Chondrocyte (in vitro differentiated cells): ENCODE measurements at regions not wholly inside any gene's neighbourhood (a gene's known extent, or its start where the extent isn't known, plus 50 kb on each side); places are given as distances from the start of the nearest gene placed in this dataset.

ENCODE experiments used
- DNase-seq: peaks from one replicate; pipeline ENCODE4 v3.0.0; 2021; ENCODE audit warnings: mixed read lengths, low spot score
- H3K27ac Mint-ChIP-seq: one replicate; pipeline ENCODE4 v1.8.0; 2021; ENCODE audit warnings: mild to moderate bottlenecking, moderate library complexity, mixed read lengths; ENCODE audit not compliant: unreplicated experiment
- H3K27me3 Mint-ChIP-seq: 2 replicates; pipeline ENCODE4 v1.8.0; 2021; ENCODE audit warnings: low read depth, mixed read lengths
- H3K36me3 Mint-ChIP-seq: 2 replicates; pipeline ENCODE4 v1.8.0; 2021; ENCODE audit warnings: low read depth, mixed read lengths
- H3K4me1 Mint-ChIP-seq: 2 replicates; pipeline ENCODE4 v1.8.0; 2021; ENCODE audit warnings: low read depth, mild to moderate bottlenecking, mixed read lengths
- H3K4me3 Mint-ChIP-seq: one replicate; pipeline ENCODE4 v1.8.0; 2021; ENCODE audit warnings: mild to moderate bottlenecking, moderate library complexity, mixed read lengths; ENCODE audit not compliant: unreplicated experiment
- H3K9me3 Mint-ChIP-seq: 2 replicates; pipeline ENCODE4 v1.8.0; 2021; ENCODE audit warnings: low read depth, mixed read lengths
- TF ChIP-seq, protein P1 (sequence below): fragments of 200-600 bp; sonication (generic); IDR thresholded peaks from 2 replicates; pipeline ENCODE4 v1.5.0; 2021; ENCODE audit warnings: antibody characterized with exemption, mild to moderate bottlenecking, moderate library complexity

GRCh38 chr1:37146071-37146470 lies 111.8 kb upstream of the GRIK3 start:
- H3K36me3 Mint-ChIP-seq, result no peaks in the 10 kb centered on the region

GRCh38 chr1:37147392-37147831 lies 113.1 kb upstream of the GRIK3 start:
- peaks cover 5% of the 10 kb centered on the region for H3K27me3 Mint-ChIP-seq

More at GRCh38 chr1:37146071-37146470, 111.8 kb upstream of the GRIK3 start:
- H3K27me3 Mint-ChIP-seq, result peaks cover 2% of the 10 kb centered on the region
- H3K27ac Mint-ChIP-seq, result no peak overlapping the region
- no peaks in the 10 kb centered on the region for H3K4me1 Mint-ChIP-seq
- no peak for DNase-seq
- no peaks in the 10 kb centered on the region for H3K9me3 Mint-ChIP-seq
- TF ChIP-seq, protein P1, sequence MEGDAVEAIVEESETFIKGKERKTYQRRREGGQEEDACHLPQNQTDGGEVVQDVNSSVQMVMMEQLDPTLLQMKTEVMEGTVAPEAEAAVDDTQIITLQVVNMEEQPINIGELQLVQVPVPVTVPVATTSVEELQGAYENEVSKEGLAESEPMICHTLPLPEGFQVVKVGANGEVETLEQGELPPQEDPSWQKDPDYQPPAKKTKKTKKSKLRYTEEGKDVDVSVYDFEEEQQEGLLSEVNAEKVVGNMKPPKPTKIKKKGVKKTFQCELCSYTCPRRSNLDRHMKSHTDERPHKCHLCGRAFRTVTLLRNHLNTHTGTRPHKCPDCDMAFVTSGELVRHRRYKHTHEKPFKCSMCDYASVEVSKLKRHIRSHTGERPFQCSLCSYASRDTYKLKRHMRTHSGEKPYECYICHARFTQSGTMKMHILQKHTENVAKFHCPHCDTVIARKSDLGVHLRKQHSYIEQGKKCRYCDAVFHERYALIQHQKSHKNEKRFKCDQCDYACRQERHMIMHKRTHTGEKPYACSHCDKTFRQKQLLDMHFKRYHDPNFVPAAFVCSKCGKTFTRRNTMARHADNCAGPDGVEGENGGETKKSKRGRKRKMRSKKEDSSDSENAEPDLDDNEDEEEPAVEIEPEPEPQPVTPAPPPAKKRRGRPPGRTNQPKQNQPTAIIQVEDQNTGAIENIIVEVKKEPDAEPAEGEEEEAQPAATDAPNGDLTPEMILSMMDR, result no peak
- H3K4me3 Mint-ChIP-seq, result no peak overlapping the region

DNA sequence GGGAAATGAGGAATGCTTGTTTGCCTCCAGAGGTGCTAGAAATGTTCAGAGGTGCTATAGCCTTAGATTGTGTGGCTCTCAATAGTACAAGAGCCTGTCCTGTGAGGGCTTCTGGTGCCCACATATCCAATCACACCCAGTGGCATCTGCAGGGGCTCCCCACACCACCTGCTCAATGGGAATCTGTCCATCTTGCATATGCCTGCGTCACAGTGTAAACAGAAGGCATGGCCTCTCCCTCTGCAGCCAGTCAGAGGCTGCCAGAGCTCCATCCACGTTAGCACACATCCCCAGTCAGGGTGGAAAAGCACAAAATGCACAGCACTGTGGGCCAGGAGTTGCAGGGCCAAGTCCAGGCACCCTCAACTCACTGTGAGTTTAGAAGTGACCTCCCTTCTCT lies 113.6 kb upstream of the GRIK3 start:
- DNase-seq, result no peak
- TF ChIP-seq, protein P1, result no peak
- H3K9me3 Mint-ChIP-seq, result no peaks in the 10 kb centered on the region

More at GRCh38 chr1:37147392-37147831, 113.1 kb upstream of the GRIK3 start:
- no peaks in the 10 kb centered on the region for H3K36me3 Mint-ChIP-seq
- no peaks in the 10 kb centered on the region for H3K4me1 Mint-ChIP-seq
- TF ChIP-seq, protein P1, result no peak
- H3K4me3 Mint-ChIP-seq, result no peak overlapping the region
- H3K9me3 Mint-ChIP-seq, result no peaks in the 10 kb centered on the region
- H3K27ac Mint-ChIP-seq, result no peak overlapping the region
- DNase-seq, result no peak

GRCh38 chr1:37148663-37149062 lies 114.3 kb upstream of the GRIK3 start:
- H3K9me3 Mint-ChIP-seq, result no peaks in the 10 kb centered on the region
- H3K27me3 Mint-ChIP-seq, result peaks cover 4% of the 10 kb centered on the region
- no peak for DNase-seq
- H3K27ac Mint-ChIP-seq, result no peak overlapping the region
- TF ChIP-seq, protein P1, result no peak
- H3K4me3 Mint-ChIP-seq, result no peak overlapping the region
- no peaks in the 10 kb centered on the region for H3K36me3 Mint-ChIP-seq
- H3K4me1 Mint-ChIP-seq, result no peaks in the 10 kb centered on the region

More for the DNA sequence above, 113.6 kb upstream of the GRIK3 start:
- Mint-ChIP-seq H3K36me3 (no peaks in the 10 kb centered on the region), H3K27ac (no peak overlapping the region), H3K27me3 (peaks cover 4% of the 10 kb centered on the region), H3K4me1 (no peaks in the 10 kb centered on the region), H3K4me3 (no peak overlapping the region)

DNA sequence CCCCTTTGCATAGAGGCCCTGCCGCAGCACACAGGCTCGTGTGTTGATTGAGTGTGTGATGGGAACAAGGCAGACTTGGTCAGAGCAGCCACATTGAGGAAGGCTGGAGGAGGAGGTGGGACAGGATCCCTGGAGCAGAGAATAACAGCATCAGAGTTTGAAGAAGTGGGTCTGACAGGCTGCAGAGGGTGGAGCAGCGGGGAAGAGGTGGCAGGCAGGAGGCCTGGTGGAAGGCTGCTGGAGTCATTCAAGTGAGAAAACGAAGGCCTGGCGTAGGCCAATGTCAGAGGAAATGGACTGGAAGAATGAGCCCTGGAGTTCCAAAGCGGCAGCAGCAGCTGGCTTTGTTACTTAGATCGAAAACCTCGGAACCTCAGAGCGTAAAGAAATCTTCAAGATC lies 115.0 kb upstream of the GRIK3 start:
- H3K27ac Mint-ChIP-seq, result no peak overlapping the region
- peaks cover 4% of the 10 kb centered on the region for H3K27me3 Mint-ChIP-seq
- no peaks in the 10 kb centered on the region for H3K36me3 Mint-ChIP-seq
- no peak for DNase-seq
- TF ChIP-seq, protein P1, result no peak
- H3K4me3 Mint-ChIP-seq, result no peak overlapping the region
- no peaks in the 10 kb centered on the region for H3K4me1 Mint-ChIP-seq
- H3K9me3 Mint-ChIP-seq, result no peaks in the 10 kb centered on the region
